ENCODE measurements at regions not wholly inside any gene's neighbourhood (a gene's known extent, or its start where the extent isn't known, plus 50 kb on each side); places are given as distances from the start of the nearest gene placed in this dataset.
A peak's percentile ranks its signal among the peaks of the same experiment; 100 is the strongest.
"Not testable (repeated sequence)": the region's sequence is repeated elsewhere in the genome, so short reads cannot be mapped to it uniquely, and the experiment has no call there.

DNA sequence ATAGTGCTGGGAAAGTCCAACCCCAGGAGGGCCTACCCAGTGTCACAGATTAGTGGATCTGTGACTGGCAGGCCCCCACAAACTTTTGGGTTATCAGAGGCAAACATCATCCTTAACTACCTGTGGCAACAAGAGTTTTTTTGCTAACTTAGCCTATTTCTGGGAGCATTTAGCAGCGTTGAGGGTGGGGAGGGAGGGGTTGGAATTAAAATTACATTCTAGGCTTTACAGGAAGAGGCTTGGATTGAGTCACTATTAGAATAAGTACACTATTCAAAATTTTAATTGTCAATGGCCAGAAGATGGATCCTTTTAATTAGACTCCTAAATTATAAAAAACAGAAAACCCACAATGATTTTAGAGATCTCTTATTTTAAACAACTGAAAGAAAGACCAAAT is 267.9 kb upstream of the NPSR1 start:
- DNase-seq (ENCODE audit: low spot score) = no peak

GRCh38 chr7:34392972-34393371 is 265.0 kb upstream of the NPSR1 start:
- DNase-seq (ENCODE audit: low spot score) = no peak

DNA sequence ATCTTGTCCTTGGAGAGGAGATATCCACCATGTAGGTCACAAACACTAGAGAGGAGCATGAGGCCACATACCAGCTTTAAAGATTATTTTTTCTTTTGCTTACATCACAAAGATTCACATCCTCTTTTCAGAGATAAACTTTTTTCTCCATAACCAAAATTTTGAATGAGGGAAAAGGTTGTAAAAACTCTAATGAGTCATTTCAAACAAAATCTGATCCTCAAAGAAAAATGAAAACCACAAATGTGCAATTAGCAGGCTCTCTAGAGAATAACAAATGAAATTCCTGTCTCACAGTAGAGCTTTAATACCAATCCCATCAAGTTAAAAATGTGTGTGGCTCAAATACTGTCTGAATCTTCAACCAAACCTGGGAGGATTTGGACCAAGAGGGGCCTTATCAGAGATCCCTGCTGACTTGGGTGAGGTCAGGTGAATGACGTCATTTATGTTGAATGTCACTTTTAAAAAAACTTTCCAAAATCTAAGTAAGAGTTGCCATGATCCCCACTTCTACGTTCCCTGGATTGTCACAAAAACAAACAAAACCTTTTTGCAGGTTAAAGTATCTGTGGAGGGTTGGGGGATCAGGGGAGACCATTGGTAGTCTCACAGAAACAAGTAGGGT is 261.5 kb upstream of the NPSR1 start:
- no peak for DNase-seq (ENCODE audit: low spot score)

DNA sequence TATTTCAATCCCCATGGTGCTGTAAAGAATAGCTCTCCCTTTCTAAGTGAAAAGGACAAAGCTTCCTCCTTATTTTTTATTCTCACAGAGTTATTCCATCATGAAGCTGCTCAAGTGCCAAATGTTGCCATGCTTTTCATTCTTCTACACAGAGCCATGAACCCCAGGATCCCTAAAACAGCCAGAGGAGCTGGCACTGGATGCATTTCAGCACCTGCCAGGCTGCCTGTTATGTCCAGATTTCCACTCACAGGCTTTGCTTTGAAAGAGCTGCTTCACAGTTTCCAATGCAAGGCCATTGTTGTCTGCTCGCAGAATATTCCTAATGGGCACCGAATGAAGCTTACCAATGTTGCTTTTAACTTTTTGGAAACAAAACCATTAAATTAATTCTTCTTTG is 256.2 kb upstream of the NPSR1 start:
- DNase-seq (ENCODE audit: low spot score) = no peak

GRCh38 chr7:34406848-34407530 is 251.0 kb upstream of the NPSR1 start:
- DNase-seq (ENCODE audit: low spot score) = no peak

DNA sequence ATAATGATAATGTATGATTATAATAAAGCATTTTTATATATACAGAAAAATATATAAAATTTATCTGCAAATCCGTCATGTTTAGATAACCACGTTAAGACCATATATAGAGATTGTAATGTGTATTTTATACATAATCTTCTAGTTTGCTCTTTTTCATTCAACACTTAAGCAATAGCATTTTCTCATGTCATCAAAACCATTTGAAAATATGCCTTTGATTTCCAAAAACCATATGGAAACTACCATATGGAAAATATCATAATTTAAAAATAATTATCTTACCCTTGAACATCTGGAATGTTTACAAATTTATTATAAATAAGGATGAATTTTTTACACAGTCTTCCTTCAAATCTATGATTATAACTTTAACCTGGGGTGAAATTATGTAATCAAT is 250.4 kb upstream of the NPSR1 start:
- no peak for DNase-seq (ENCODE audit: low spot score)

- DNase-seq (ENCODE audit: low spot score) = no peak
These were observed 240.2 kb upstream of the NPSR1 start for GRCh38 chr7:34417781-34418180.

DNA sequence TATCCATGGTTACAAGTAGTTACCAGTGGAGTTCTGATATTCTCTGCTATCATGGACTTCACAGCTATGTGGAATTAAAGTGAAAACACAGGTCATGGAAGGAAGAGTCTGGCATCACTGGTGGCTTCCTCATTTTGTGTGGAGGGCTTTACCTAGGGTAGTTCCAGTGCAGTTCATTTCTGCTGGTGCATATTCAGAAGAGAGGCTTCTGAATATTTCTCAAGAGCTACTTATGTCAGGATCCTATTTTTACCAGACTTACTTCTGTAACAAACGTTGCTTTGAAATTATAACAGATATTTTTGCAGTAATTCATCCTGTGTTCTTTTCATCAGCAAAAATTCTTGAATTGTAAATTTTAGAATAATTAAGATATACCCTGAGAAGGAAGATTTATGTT is 236.5 kb upstream of the NPSR1 start:
- DNase-seq (ENCODE audit: low spot score) = no peak

DNA sequence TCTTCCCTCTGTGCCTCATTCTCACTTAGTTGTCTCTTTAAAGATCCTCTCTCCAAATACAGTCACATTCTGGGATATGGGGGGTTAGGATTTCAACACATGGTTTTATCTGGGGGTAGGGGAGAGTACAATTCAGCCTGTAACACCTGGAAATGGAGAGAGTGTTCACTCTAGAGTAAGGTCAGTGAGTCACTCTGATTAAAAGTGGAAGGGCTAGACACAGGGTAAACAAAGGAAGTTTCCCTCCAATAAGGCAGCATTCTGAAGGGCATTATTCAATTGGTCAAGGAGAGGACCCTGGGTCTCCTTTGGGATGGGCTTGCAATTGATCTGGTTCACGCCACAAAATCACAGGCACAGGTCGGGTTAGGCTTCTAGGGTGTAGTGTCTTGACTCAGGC is 232.8 kb upstream of the NPSR1 start:
- no peak for DNase-seq (ENCODE audit: low spot score)

DNA sequence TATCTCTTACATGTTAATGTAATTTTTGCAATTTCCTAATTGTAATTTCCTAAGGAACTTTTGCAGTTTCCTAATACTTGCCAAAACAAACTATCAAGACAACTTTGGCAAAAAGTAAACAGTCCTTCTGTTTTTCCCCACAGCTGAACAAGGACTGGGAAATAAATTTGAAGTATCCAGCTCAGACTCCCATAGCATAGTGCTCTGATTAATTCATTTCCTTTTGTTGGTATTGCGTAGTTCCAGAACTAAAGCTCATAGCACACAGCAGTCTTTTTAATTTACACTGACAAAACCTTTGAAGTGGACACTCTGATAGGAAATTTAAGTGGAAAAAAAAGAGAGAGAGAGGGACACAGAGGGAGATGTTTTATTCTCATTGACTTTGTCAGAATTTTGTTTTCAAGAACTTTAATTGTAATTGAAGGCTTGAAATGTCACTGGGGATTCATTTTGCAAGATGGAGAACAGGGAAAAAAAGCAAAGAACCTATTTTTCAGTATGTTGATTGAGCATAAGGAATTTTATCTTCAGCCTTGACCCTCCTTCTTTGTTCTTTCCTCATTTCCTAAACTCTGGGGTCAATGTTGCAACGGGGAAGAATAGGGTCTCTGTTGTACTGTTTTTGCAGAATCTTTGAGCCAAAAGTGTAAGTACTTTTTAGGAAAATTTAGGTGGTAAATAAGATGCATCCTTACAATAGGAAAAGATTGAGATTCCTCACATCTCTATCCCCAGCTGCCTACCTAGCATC is 232.2 kb upstream of the NPSR1 start:
- no peak for DNase-seq (ENCODE audit: low spot score)

DNA sequence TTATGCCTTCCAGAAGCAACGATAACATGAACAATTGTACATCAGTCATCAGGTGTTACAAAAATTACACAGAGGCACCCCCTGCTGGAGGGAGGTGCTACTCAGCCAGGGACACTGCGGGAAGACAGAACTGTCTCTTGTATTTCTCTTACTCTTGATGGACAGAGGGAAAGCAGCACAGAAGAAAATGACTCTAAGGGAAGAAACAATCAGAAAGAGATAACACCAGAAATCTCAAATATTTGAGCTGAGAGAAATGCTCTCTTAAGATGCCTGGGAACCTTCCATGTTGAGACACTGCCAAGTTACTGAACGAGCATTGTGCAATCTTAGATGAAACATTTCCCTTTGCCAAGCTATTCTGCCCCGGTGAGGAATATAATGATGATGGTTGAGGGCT is 227.6 kb upstream of the NPSR1 start:
- peak; percentile 72 for DNase-seq (ENCODE audit: low spot score)

DNA sequence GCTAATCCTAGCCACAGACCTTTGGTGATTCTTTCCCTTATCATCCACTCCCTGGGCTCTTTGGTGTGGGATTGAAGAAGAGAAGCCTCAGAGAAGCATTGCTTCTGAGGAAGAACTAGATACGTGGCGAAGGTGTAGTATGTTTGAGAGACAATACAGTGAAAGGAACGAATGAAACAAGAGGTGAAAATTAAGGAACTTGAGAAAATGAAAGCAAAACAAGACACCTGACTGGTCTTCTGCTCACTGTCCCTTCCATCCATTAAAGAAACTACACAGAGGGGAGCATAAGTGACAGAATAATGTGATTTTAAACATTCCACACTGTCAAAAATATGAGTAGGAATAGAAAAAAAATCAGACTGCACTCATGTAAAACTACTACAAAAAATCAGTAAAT is 219.6 kb upstream of the NPSR1 start:
- DNase-seq (ENCODE audit: low spot score) = no peak

- DNase-seq (ENCODE audit: low spot score) = no peak
These were observed 212.4 kb upstream of the NPSR1 start for GRCh38 chr7:34445653-34446052.

GRCh38 chr7:34448531-34448930 is 209.5 kb upstream of the NPSR1 start:
- not testable (repeated sequence) for DNase-seq (ENCODE audit: low spot score)

- no peak for DNase-seq (ENCODE audit: low spot score)
These were observed 208.3 kb upstream of the NPSR1 start for GRCh38 chr7:34449765-34450164.

GRCh38 chr7:34451183-34451582 is 206.8 kb upstream of the NPSR1 start:
- DNase-seq (ENCODE audit: low spot score) = no peak

- no peak for DNase-seq (ENCODE audit: low spot score)
These were observed 206.1 kb upstream of the NPSR1 start for GRCh38 chr7:34451923-34452322.

DNA sequence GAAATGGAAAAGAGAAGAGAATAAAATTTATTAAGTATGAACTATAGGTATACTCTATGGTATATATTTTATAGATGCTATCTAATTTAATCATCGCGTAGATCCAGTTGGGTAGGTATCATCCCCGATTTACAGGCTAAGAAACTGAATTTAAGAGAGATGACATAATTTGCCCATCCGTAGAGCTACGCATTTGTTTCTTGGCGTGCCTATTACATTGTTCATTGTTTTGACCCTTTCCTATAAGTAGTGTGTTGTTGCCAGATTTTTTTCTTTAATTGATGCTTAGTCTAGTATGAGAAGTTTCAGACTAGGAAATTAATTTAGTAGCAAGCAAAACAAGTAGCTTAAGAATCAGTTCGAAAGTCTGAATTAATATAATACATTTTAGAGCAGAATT is 205.7 kb upstream of the NPSR1 start:
- DNase-seq (ENCODE audit: low spot score) = no peak

- DNase-seq (ENCODE audit: low spot score) = peak; percentile 46
These were observed 204.9 kb upstream of the NPSR1 start for GRCh38 chr7:34453150-34453549.

DNA sequence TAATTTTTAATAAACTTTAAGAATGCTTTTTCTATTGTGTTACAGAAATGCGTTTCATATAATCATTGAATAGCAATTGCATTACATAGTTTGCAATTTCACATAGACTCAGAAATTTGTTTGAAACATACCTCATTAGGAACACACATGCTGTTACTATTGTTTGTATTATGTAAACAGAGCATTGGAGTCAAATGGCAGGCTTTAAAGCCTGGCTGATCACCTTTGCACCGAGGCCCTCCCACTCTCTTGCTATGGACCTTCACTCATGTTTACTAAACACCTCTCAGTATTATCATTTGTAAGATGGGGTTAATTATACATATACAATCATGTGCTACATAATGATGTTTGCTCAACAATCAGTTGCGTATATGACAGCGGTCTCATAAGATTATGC is 203.6 kb upstream of the NPSR1 start:
- DNase-seq (ENCODE audit: low spot score) = no peak

DNA sequence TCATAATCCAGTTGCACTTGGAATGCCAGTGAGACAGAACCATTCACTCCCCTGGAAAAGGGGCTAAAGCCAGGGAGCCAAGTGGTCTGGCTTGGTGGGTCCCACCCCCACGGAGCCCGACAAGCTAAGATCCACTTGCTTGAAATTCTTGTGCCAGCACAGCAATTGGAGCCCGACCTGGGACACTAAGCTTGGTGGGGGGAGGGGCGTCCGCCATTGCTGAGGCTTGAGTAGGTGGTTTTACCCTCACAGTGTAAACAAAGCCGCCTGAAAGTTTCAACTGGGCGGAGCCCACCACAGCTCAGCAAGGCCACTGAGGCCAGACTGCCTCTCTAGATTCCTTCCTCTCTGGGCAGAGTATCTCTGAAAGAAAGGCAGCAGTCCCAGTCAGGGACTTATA is 200.7 kb upstream of the NPSR1 start:
- DNase-seq (ENCODE audit: low spot score) = no peak

DNA sequence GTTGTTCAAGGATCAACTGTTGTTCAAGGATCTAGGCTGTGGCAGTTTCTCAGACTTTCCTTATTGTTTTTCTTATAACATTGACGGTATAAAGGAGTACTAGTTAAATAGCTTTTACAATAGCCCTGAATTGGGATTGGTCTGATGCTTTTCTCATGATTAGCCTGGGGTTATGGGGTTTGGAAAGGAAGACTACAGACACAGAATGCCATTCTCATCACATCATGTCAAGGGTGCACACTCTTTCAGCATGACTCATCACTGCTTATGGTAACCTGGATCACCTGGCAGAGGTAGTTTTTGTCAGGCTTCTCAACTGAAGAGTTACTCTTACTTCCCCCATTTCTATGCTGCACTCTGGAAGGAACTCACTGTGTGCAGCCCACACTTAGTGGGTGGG is 194.2 kb upstream of the NPSR1 start:
- no peak for DNase-seq (ENCODE audit: low spot score)

DNA sequence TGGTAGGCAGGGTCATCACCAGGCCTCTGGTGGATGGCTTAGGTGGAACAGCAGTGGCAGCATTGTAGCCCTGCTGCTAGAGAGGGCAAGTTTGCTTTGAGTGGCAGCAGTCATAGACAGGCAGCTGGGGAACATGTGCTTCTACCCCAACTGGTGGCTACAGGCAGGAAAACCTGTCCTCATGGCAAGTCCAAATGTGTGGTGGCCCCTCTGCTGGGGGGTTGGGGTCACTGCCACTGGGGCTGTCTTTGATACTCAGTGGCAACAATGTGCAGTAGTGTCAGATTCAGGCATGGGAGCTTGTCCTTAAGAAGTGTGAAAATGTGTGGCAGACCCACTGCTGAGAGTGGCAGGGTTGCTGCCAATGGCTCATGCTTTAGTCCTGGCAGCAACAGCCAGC is 186.2 kb upstream of the NPSR1 start:
- no peak for DNase-seq (ENCODE audit: low spot score)

GRCh38 chr7:34486371-34486770 is 171.6 kb upstream of the NPSR1 start:
- no peak for DNase-seq (ENCODE audit: low spot score)
